Skeletal muscle cell (primary cell): ENCODE measurements at regions not wholly inside any gene's neighbourhood (a gene's known extent, or its start where the extent isn't known, plus 50 kb on each side); places are given as distances from the start of the nearest gene placed in this dataset.

Source experiments
- DNase-seq: peaks from one replicate; pipeline ENCODE4 v3.0.0-alpha.2; 2010; ENCODE audit warnings: low read depth
- H3K4me3 ChIP-seq: 2 replicates; pipeline ENCODE4 v1.5.1; 2011; ENCODE audit warnings: low read depth, mild to moderate bottlenecking, control low read depth, low read length, moderate library complexity

DNA sequence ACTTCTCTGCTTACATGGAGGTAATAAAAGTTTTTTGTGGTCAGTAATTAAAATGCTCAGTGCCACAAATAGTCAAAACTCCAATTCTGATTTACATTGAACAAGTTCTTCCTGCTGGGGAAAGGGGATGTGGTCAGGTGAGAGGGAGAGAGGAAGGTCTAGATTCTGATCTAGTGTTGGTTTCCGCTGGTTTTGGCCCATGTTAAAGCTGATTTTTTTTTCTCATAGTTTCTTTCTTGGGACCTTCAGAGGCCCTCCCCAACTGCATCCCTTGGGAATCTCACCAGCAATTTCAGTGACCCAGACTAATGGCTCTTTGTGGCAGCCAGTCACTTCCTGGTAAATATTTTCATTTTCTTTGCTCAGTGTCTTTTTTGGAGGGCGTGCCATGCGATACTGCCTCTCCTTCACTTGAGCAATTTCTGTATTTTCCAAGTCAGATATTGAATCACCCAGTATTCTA is 332.7 kb downstream of the RAPGEF2 start:
- H3K4me3 ChIP-seq = no peak overlapping the region
- no peak for DNase-seq

- H3K4me3 ChIP-seq = no peak overlapping the region
- no peak for DNase-seq
Measured at GRCh38 chr4:159443975-159444374, 341.1 kb downstream of the RAPGEF2 start.

GRCh38 chr4:159444678-159445077 is 341.8 kb downstream of the RAPGEF2 start:
- DNase-seq = peak; percentile 62
- H3K4me3 ChIP-seq = no peak overlapping the region

DNA sequence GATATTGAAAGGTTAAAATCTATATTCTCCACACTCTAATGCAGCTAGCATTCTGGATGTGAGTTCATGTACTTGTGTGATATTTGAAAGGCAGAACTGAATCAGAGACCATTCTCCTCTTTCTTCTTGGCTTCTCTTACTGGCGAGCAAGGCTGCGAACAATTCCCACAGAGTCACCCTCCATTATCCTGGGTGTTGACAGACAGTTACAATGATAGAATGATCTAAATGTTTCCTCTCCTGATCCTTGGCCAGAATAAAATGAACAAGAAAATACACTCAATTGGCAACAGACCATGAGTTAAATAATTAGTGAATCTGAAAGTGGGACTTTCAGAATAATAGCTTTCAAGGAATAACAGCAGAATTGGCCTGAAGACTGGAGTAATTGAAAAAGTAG is 342.8 kb downstream of the RAPGEF2 start:
- peak; percentile 41 for DNase-seq
- H3K4me3 ChIP-seq = no peak overlapping the region

DNA sequence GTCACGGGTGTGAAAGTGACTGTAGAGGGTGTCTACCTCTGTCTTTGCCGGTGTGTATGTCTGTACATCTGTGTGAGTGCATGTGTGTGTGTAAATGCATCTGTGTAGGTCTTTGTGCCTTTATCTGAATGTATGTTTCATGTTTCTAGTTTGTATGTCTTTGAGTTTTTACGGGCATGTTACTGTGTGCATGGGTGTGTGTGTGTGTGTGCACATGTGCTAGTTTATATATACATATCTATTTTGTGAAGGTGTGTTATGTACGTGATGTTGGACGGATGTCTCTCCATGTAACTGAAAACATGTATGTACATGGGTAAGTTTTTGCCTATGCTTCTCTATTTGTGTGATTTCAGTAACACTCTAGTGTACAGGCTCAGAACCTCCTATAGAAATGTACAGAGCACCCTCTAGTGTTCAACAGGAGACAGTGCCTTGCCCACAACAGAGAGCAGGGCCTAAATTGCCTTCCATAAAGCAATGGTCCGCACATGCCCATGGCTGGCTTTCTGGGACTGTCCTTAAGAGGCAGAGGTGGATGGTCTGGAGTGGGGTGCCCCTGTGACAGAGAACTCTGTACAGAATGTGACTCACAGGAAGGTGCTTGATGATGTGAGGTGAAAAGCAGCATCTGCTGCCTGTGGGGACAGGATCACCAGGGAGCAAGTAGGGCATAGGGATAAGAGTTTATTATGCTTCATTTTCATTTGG is 343.5 kb downstream of the RAPGEF2 start:
- no peak overlapping the region for H3K4me3 ChIP-seq
- DNase-seq = peak; percentile 54

DNA sequence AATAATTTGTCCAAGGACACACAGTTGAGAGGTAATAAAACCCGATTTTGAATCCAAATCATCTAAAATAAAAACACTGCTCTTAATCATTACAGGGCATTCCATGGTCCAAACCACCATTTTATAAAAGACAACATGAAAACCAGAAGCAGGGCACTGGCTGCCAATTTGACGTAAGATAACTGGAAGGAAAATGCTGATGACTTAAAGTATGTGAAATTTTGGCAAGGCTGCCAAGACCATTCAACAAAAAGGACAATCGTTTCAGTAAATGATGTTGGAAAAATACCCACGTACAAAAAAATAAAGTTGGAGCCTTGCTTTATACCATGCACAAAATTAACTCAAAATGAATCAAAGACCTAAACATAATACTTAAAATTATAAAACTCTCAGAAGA is 344.4 kb downstream of the RAPGEF2 start:
- DNase-seq = no peak
- no peak overlapping the region for H3K4me3 ChIP-seq

- no peak overlapping the region for H3K4me3 ChIP-seq
- no peak for DNase-seq
Measured at GRCh38 chr4:159451006-159451405, 348.1 kb downstream of the RAPGEF2 start.

DNA sequence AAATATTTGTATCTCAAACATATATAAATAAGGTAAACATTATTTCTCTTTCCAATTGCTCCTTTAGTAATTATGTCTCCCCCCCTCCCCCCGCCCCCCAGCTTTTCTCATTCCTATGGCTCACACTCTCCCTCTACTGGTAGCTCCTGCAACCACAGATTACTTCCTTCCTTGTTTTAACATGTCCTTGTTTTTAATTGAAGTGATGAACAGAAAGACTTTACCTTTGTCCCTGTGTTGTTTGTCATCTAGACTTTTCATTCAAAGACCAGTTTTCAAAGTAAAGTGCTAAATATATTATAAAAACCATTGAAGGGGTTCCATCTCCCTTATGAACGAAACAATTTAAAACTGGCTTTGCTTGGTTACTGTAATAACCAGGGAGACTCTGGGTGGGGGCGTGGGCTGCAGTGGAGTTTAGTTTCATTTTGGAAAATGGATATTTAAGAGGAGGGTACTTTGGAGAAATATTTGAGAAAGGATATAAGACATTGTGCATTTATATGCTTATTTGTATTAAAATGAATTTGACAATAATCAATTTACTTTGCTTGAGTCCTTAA is 352.9 kb downstream of the RAPGEF2 start:
- no peak overlapping the region for H3K4me3 ChIP-seq
- no peak for DNase-seq

- H3K4me3 ChIP-seq = no peak overlapping the region
- DNase-seq = peak; percentile 43
Measured at GRCh38 chr4:159460371-159460770, 357.5 kb downstream of the RAPGEF2 start.

DNA sequence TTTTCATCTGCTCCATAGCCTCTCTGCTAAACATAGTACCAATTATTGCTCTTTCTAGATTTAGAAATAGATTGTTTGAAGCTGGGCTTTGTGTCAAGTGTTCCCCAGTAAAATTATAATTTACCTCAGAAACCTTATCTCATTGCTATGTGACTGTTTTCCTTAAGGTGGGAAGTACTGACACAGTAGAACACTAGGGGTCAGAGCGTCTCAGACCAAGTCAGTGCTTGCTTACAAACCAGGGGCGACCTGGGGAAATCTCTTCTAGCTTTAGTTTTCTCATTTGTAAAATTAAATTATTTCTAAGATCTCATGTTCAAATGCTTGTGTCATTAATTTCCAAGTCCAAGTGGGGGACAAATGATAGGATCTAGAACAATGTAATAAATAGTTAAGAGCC is 360.4 kb downstream of the RAPGEF2 start:
- DNase-seq = no peak
- H3K4me3 ChIP-seq = no peak overlapping the region

DNA sequence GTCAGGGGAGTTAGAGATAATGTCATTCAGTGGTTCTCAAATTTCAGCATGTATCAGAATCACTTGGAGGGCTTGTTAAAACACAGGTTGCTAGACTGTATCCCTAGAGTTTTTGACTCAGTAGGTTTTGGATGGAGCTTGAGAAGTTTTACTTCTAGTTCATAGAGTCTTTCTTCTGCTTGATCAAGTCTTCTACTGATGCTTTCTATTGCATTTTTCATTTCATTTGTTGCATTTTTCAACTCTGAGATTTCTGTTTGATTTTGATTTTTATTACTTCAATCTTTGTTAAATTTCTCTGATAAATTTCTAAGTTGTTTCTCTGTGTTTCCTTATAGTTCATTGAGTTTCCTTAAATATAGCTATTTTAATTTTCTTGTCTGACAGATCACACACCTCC is 361.4 kb downstream of the RAPGEF2 start:
- DNase-seq = no peak
- no peak overlapping the region for H3K4me3 ChIP-seq

GRCh38 chr4:159476886-159477285 is 374.0 kb downstream of the RAPGEF2 start:
- DNase-seq = no peak
- H3K4me3 ChIP-seq = no peak overlapping the region

DNA sequence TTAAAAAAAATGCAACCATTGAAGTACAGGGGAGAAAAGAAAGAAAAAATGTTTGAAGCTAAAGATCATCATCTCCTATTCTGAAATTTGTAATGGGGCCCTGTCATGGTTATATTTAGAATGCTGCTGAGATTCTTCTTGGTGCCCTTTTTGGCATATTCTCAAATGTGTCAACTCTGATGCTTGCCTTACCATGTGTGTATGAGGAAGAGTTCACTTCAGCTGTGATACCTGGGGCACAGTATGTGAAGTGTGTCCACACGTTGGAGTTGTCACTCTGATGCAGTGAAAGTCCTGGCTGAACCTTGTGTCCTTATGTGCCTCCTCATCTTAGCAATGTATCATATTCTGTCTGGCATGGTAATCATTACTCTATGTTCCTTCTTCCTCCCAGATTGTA is 377.9 kb downstream of the RAPGEF2 start:
- H3K4me3 ChIP-seq = no peak overlapping the region
- DNase-seq = no peak

- DNase-seq = no peak
Measured at GRCh38 chr4:159481936-159482335, 379.1 kb downstream of the RAPGEF2 start.

GRCh38 chr4:159483110-159483781 is 380.4 kb downstream of the RAPGEF2 start:
- no peak overlapping the region for H3K4me3 ChIP-seq
- no peak for DNase-seq

More at GRCh38 chr4:159481936-159482335, 379.1 kb downstream of the RAPGEF2 start:
- no peak overlapping the region for H3K4me3 ChIP-seq

DNA sequence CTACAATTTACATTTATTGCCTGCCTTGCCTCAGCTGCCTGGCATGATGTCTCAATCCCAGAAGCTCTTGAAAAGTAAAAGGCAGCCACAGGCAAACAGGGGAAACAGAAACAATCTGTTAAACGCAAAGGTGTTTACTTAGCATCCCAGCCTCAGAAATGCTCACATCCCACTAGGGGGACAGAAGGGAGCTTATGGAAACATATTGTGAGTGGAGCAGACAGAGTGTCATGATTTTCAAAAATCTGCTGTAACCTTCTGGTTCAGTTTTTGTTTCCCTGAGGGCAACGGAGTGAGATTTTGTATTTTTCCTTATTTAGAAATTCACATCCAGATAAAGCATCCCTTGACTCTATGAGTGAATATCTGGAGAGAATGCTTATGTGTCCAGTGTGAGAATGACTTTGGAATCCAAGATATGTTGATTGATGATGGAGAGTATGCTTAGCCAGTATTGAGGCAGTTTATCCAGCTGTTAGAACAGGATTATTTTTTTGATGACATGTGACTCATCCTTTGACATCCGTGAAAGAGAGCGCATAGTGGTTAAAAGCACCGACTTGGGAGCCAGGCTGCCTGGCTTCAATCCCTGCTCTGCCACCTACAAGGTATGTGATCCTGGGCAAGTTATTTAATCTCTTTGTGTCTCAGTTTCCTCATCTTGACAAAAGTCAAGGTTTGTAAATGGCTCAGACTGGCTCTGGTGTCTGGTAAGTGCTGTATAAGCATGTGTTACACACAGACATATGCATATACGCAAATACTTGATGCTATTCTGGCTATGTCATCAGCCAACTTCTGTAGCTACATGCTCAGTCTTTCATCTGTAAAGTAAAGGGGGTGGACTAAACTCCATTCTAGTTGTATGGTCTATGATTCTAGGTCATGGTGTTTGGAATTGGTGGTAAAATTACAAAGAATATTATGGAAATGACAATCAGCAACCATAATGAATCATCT is 381.2 kb downstream of the RAPGEF2 start:
- no peak for DNase-seq
- H3K4me3 ChIP-seq = no peak overlapping the region

DNA sequence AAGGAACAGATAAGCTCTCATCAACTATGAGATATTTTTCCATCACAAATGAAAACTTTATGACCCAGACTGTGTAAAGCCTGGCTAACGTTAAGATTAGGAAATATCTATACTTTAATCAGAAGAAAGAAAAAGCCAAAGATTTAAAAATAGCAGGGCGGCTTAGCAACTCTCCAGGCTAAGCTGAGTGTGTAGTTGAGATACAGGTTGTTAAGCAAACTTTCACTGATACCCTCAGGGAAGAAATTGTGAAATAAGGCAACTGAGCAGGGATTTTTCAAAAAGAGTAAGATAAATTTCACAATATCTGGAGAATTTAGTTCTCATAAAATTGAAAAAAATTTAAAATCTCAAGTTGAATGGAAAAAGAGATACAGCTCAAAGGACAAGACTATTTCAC is 382.0 kb downstream of the RAPGEF2 start:
- no peak for DNase-seq

GRCh38 chr4:159487284-159487747 is 384.4 kb downstream of the RAPGEF2 start:
- peak; percentile 37 for DNase-seq
- H3K4me3 ChIP-seq = peak overlapping the region; percentile 1

More for the DNA sequence above, 382.0 kb downstream of the RAPGEF2 start:
- no peak overlapping the region for H3K4me3 ChIP-seq

GRCh38 chr4:159489646-159490045 is 386.8 kb downstream of the RAPGEF2 start:
- H3K4me3 ChIP-seq = no peak overlapping the region
- no peak for DNase-seq
